NT2/D1 (cell line): ENCODE measurements at regions not wholly inside any gene's neighbourhood (a gene's known extent, or its start where the extent isn't known, plus 50 kb on each side); places are given as distances from the start of the nearest gene placed in this dataset.

Experiments
- SUZ12 ChIP-seq: IDR thresholded peaks from 2 replicates; pipeline ENCODE4 v1.6.1; 2011; ENCODE audit not compliant: insufficient read length, insufficient read depth; ENCODE audit errors: extremely low read depth
- YY1 ChIP-seq: IDR thresholded peaks from 2 replicates; pipeline ENCODE4 v1.6.1; 2011; ENCODE audit not compliant: insufficient read length, insufficient read depth

DNA sequence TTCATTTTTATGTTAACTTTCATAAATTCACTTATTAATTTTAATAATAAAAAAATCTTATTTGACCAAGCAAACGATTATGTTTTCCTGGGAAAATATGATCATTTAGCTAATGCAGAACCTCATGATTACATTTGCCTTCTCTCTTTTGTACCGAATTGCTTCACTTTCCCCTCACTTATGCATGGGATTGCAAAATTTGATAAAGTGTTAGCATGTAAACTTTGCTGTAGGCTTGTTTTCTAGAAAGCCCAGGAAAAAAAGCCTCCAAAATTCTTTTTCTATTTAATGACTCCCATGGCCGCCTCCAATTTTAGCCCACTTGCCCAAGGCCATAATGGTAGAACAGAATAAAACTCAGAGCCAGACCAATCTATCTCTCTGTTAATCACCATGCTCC, 82.8 kb upstream of the FBXL7 start:
- TF ChIP-seq SUZ12 (no peak), YY1 (no peak)
